ENCODE measurements at regions not wholly inside any gene's neighbourhood (a gene's known extent, or its start where the extent isn't known, plus 50 kb on each side); places are given as distances from the start of the nearest gene placed in this dataset.

DNA sequence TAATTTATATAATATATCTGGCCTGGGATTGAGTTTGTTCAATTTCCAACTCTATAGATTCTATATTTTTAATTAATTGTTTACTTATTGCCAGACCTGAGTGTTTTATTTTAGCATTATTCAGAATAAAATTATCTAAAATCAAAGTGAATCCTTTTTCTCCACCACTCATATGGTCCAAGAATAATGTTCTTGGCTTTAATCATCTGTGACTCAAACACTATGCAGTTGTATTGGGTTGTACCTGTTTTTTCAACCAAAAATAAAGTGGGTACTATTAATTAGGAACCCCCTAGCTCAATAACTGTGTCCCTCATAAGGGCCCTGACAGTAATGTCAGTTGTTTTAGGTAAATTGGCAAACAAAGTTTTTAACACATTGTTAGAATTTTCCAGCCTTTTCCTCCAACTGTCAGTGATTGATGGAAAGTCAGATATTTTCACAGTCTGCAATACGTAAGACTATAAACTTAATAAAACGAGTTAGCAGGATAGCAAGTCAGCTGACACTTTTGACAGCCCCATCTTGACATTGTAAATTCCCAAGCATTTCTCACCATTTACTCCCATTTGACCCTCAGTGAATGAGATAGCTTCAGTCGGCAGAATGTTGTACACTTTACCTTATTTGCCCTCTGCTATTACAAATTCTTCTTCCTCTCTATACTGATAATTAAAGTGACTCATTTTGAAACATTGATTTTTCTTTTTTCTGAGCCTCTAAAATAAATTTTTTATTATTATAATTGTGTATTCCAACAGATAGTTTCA, 587.4 kb downstream of the METTL4 start:
- no peak for DNase-seq

DNA sequence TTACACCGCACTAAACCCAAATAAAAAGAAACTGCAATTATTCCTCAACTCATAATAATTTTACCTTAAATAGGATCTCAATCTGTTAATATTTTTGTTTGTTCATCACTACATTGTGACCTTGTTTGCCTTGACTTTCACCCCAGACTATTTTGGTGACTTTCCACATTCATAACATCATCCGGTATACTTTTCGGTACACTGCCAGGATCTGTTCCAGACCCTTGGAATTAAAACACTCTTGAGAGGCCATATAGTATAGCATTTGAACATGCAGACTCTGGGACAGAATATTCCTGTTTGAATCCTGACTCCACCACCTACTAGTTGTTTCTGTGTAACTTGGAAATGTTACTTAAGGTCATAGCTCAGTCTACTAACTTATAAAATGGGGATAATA, 577.4 kb downstream of the METTL4 start:
- no peak for DNase-seq

DNA sequence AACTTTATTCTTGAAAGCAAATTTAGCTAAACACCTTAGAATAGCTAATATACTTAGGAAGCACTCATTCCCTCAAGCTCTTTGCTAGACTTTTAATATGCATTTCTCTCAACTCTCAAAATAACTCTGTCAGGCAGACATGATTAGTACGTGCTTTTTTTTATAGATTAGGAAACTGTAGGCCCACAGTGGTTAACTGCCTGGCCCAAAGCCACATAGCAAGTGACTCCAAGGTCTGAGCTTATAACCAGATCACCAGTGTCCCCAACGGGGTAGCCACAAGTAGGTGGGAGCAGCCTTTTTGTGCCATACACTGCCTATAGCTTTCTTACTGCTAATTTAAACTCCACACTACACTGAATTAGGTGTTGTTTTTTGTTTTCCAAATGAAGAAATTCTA, 576.8 kb downstream of the METTL4 start:
- DNase-seq: no peak

DNA sequence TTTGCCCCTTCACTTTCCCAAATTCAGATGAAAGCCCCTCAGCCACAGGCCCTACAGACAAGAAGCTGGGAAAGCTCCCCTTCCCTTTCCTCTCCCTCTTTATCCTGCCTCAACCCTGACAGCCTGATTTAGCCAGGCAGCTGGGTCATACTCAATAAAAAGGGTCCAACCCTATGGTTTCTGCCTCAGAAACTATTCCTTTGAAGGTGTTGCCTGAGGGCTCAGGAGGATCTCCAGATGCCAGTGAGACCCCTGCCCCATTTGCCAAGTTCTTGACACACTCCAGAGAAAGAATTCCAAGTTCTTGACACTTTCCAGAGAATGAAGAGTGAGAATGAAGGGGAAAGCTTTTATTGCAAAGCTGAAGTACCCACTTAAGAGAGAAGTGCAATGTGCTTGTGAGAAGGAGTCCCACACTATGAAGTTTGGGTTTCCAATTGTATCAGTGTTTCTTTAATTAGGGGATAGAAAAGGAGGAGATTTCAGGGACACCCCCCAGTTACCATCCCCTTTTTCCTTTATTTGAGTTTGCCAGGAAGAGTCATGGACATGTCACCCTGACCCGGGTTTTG, 576.2 kb downstream of the METTL4 start:
- no peak for DNase-seq

- DNase-seq: no peak
Measured at GRCh38 chr18:1998121-1998520, 573.2 kb downstream of the METTL4 start.

GRCh38 chr18:1999387-1999786, 571.9 kb downstream of the METTL4 start:
- DNase-seq: no peak

GRCh38 chr18:2002151-2002550, 569.2 kb downstream of the METTL4 start:
- no peak for DNase-seq

DNA sequence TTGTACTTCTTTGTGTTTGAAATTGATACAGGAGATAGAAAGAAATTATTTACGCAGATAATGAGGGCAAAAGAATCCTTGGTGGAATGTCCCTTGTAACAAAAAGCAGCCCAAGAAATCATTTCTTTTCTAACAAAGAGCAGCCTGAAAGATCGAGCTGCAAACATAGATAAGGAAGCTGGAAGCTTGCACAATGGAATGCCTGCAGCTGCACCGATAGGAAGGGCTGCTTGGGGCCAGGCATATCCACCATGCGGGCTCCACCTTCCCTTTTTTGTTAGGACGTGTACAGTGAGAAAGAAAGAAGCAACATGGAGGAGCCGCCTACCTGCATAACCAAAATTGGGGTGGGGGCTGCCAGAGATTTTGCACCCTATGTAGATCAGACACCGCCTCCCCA, 568.7 kb downstream of the METTL4 start:
- no peak for DNase-seq

GRCh38 chr18:2009942-2010697, 561.2 kb downstream of the METTL4 start:
- DNase-seq: no peak

DNA sequence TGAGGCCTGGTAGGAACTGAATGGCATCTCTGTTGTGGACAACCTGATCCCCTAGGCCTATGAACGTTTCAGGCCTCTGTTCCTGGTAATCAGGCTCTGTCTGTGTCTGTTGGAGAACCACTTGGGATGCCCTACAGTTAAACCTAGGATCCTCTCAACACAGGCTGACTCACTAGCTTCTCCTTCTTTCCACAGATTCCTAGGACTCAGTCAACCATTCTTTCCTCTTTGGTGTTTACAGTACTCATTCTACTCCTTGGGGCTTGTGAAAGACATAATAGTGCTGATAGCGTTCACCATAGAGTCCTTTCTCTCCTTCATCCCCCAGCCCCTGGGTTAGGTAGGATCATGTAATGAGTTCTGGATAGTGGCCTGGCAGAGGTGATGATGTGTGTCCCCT, 544.3 kb downstream of the METTL4 start:
- DNase-seq: no peak

DNA sequence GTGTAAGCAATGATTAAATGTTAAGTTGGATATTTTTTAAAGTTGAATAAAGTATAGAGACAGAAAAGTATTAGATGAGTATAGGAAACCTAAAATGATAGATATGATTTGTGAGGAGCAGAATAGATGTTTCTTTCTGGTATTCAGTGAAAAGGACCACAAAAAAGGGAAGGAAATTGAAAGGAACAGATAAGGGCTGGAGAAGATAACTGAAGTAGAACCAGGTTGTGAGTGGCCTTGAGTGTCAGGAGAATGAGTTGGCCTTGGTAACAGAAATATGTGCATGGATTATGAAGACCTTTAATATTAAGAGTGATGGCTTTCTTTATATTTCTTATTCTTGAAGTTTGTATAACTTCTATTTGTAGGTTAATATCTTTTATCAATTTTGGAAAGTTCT, 543.5 kb downstream of the METTL4 start:
- DNase-seq: no peak

GRCh38 chr18:2028986-2029385, 542.3 kb downstream of the METTL4 start:
- no peak for DNase-seq

GRCh38 chr18:2030647-2031046, 540.7 kb downstream of the METTL4 start:
- DNase-seq: no peak

DNA sequence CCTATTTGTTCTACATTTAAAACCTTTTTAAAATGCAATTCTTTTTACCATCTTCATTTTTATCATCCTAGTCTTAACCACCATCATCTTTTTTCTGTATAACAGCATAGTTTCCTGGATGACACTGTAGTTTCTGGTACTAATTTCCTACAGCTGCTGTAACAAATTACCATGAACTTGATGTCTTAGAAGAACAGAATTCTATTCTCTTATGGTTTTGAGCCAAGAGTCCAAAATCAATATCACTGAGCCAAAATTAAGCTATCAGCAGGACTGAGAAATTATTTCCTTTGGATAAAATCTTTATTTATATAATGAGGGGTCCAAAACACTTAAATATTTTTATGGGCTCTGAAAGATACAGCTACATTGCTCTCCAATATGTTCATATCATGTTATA, 539.3 kb downstream of the METTL4 start:
- no peak for DNase-seq

DNA sequence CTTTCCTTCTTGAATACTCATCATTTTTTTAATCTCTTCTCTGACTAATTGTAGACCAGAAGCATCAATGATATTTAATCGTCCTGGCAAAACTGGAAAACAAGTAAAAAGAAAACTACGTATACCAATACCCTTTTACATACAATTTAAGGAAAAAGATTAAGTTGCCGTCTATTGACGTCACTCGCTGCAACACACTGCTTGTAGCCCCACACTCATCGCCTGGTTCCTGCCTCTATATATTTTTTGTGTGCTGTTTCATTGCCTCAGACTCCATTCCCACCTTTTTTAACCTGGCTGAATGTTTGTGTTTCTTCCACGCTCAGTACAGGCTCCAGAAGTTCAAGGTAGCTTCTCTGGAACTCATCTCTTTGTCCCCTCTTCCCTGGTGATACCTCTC, 536.2 kb downstream of the METTL4 start:
- DNase-seq: no peak

GRCh38 chr18:2036086-2036485, 535.2 kb downstream of the METTL4 start:
- no peak for DNase-seq

DNA sequence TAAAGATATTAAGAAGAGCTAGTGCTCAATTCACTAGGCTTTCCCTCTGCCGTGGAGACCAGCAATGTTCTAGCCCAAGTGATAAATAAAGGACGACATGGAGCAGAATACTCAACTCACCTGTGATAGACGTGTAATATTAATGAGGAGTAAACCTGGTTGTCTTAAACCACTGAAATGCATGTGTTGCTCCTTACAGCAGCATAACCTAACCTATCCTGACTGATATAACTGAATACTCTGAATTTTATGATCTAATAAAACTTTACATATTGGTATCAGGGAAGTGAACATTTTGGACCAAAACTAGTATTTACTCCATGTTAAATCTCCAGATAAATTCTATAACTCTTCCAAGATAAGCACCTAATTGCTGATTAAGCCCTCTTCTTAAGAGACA, 531.0 kb downstream of the METTL4 start:
- DNase-seq: no peak

DNA sequence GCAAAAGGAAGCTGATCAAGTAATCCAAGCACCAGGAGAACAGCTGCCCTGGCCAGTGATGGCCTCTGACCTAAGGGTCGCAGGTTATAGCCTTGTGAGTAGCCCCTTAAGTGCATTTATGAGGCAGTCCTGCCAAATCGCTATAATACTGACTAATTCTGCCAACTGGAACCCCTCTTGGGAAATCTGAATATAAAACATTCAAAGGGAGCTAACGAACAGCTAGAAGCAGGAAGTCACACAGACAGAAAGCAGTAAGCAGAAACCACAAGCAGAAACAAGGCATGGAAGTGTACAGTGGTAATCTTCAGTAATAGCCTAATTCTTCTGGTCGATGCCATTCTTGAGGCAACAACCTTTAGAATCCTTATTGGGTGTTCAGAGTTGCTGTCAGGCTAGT, 521.3 kb downstream of the METTL4 start:
- no peak for DNase-seq

DNA sequence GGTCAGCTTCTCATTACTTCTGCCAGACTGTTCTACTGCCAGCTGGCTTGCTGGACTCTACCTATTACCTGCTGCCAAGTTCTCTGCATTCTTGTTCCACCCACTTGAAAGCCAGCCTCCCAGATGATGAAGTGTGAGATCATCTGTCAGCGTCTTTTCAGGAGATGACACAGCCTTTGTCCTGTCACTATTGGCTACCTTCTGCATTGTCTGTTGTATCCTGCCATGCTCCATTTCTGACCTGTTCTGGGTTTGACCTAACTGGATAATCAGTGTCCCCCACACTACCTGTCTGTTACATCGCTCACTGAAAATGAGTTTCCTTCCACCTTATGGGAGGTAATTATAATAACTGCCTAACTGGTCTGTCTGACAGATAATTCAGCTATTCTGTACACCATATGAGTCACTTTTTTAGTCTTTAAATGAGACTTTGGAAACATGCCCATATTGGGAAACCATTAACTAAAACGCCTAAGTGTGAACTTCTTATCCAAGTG, 520.6 kb downstream of the METTL4 start:
- no peak for DNase-seq

DNA sequence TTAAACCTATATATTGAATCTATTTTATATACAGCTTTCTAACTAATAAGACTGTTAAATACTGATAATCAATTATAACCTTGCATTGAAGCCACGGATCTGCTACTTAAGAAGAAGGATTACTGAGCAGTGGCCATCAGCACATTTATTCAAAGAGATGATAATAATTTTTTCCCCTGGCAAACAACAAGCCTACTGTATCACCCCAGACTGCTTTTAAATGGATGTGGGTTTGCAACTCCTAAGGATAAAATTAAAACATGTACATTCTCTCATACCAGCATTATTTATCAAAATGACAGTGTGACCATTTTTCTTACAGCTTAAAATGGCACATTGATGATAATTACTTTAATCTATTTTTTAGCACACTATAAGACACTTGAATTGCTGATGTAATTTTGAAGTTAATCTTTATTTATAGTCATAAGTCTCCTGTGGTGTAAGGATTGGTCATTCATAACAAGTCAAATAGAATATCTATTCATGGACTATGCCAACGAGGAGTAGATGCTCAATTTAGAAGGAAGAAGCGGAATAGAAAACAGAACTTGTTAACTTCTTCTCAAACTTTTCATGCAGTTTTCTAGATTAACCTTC, 517.7 kb downstream of the METTL4 start:
- DNase-seq: no peak

DNA sequence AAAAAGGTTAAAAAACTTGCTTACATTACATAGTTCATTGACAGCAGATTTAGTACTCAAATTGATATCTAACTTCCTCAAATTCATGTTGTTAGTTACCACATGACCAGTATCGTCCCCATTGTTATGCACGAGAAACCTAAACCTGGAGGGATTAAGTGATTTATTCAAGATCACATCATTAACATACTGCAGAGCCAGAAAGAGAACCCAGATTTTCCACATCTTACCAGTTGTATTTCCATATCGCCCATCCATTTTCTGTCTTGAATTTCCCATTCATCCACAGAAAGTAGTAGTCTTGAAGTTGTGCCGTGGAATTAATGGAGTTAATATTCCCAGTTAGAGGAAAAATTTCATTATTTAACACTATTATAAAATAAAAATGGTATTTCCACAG, 512.0 kb downstream of the METTL4 start:
- DNase-seq: no peak

- DNase-seq: no peak
Measured at GRCh38 chr18:2060086-2060485, 511.2 kb downstream of the METTL4 start.

- DNase-seq: peak; percentile 75
Measured at GRCh38 chr18:2070631-2071030, 500.7 kb downstream of the METTL4 start.

DNA sequence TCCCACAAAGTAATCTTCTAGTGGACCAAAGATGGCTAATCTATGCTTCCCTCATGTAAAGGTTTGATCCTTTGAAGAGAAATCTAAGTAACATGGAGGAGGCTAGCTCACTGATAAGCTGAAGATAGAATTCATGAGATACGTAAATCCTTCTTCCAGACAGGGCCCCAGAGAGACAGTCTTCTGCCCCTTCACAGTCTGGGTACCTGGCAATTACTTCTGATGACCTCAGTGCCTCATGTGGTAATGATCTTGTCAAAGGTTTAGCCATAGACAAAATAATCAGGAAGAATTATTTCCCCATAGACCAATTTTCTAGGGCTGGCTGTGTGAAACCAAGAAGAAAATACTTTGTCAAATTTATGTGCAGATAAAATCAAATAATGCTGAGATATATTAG, 495.8 kb downstream of the METTL4 start:
- no peak for DNase-seq

Measured in NCI-H1092 (cell line).